SH-SY5Y (cell line): ENCODE measurements at regions not wholly inside any gene's neighbourhood (a gene's known extent, or its start where the extent isn't known, plus 50 kb on each side); places are given as distances from the start of the nearest gene placed in this dataset.

Source experiments
- GATA2 ChIP-seq: IDR thresholded peaks from 2 replicates; pipeline ENCODE4 v1.6.1; 2011; ENCODE audit warnings: mild to moderate bottlenecking, low read depth, low read length
- GATA3 ChIP-seq: IDR thresholded peaks from 2 replicates; pipeline ENCODE4 v1.6.1; 2011; ENCODE audit warnings: low read depth, mild to moderate bottlenecking, low read length, moderate library complexity

- no peak for TF ChIP-seq GATA2
- TF ChIP-seq GATA3 = no peak
These were observed 442.6 kb downstream of the PRDM2 start for GRCh38 chr1:14142397-14143100.
